ENCODE measurements at regions not wholly inside any gene's neighbourhood (a gene's known extent, or its start where the extent isn't known, plus 50 kb on each side); places are given as distances from the start of the nearest gene placed in this dataset.

- Histone ChIP-seq H3K36me3 (no peaks in the 10 kb centered on the region), H3K4me3 (no peak overlapping the region), H3K27ac (no peak overlapping the region), H3K4me1 (ENCODE audit: control insufficient read depth in 1 of 2, low read depth in 2 of 2) (no peaks in the 10 kb centered on the region), H3K9me3 (no peaks in the 10 kb centered on the region), H3K27me3 (replicated peaks; ENCODE audit: insufficient read depth) (no peaks in the 10 kb centered on the region)
- no peak for DNase-seq (ENCODE audit: low spot score)
- no peak for ATAC-seq (ENCODE audit: insufficient number of reproducible peaks, low FRiP score, low read depth)
- no peak for TF ChIP-seq CTCF (IDR thresholded peaks at IDR 0.05)
Measured at GRCh38 chr1:80413969-80414368, 1386.8 kb upstream of the ADGRL2 start.

GRCh38 chr1:80410233-80410632 is 1390.5 kb upstream of the ADGRL2 start:
- H3K9me3 ChIP-seq: no peaks in the 10 kb centered on the region
- H3K27me3 ChIP-seq (replicated peaks; ENCODE audit: insufficient read depth): no peaks in the 10 kb centered on the region
- DNase-seq (ENCODE audit: low spot score) (no peak), ATAC-seq (ENCODE audit: insufficient number of reproducible peaks, low FRiP score, low read depth) (no peak)
- H3K4me3 ChIP-seq: no peak overlapping the region
- no peak overlapping the region for H3K27ac ChIP-seq
- H3K4me1 ChIP-seq (ENCODE audit: control insufficient read depth in 1 of 2, low read depth in 2 of 2): no peaks in the 10 kb centered on the region
- no peak for TF ChIP-seq CTCF (IDR thresholded peaks at IDR 0.05)
- H3K36me3 ChIP-seq: no peaks in the 10 kb centered on the region

GRCh38 chr1:80403471-80403893 is 1397.0 kb upstream of the ADGRL4 start:
- no peak for DNase-seq (ENCODE audit: low spot score)
- no peak overlapping the region for H3K27ac ChIP-seq
- H3K9me3 ChIP-seq: no peaks in the 10 kb centered on the region

GRCh38 chr1:80402625-80403024 is 1396.1 kb upstream of the ADGRL4 start:
- Histone ChIP-seq H3K27ac (no peak overlapping the region), H3K36me3 (no peaks in the 10 kb centered on the region), H3K4me1 (ENCODE audit: control insufficient read depth in 1 of 2, low read depth in 2 of 2) (no peaks in the 10 kb centered on the region), H3K4me3 (no peak overlapping the region), H3K9me3 (no peaks in the 10 kb centered on the region), H3K27me3 (replicated peaks; ENCODE audit: insufficient read depth) (no peaks in the 10 kb centered on the region)
- TF ChIP-seq CTCF (IDR thresholded peaks at IDR 0.05): no peak
- ATAC-seq (ENCODE audit: insufficient number of reproducible peaks, low FRiP score, low read depth): no peak
- no peak for DNase-seq (ENCODE audit: low spot score)

More at GRCh38 chr1:80403471-80403893, 1397.0 kb upstream of the ADGRL4 start:
- H3K4me3 ChIP-seq: no peak overlapping the region
- no peaks in the 10 kb centered on the region for H3K4me1 ChIP-seq (ENCODE audit: control insufficient read depth in 1 of 2, low read depth in 2 of 2)
- ATAC-seq (ENCODE audit: insufficient number of reproducible peaks, low FRiP score, low read depth): no peak
- no peaks in the 10 kb centered on the region for H3K36me3 ChIP-seq
- TF ChIP-seq CTCF (IDR thresholded peaks at IDR 0.05): no peak
- H3K27me3 ChIP-seq (replicated peaks; ENCODE audit: insufficient read depth): no peaks in the 10 kb centered on the region

GRCh38 chr1:80401757-80402156 is 1395.2 kb upstream of the ADGRL4 start:
- DNase-seq (ENCODE audit: low spot score): no peak
- no peak for TF ChIP-seq CTCF (IDR thresholded peaks at IDR 0.05)
- no peaks in the 10 kb centered on the region for H3K9me3 ChIP-seq
- no peak overlapping the region for H3K27ac ChIP-seq
- no peaks in the 10 kb centered on the region for H3K4me1 ChIP-seq (ENCODE audit: control insufficient read depth in 1 of 2, low read depth in 2 of 2)
- no peaks in the 10 kb centered on the region for H3K27me3 ChIP-seq (replicated peaks; ENCODE audit: insufficient read depth)
- H3K36me3 ChIP-seq: no peaks in the 10 kb centered on the region
- H3K4me3 ChIP-seq: no peak overlapping the region
- no peak for ATAC-seq (ENCODE audit: insufficient number of reproducible peaks, low FRiP score, low read depth)
